Lower leg skin (tissue), 4 donors: ENCODE measurements at regions not wholly inside any gene's neighbourhood (a gene's known extent, or its start where the extent isn't known, plus 50 kb on each side); places are given as distances from the start of the nearest gene placed in this dataset.
"Not testable (repeated sequence)": the region's sequence is repeated elsewhere in the genome, so short reads cannot be mapped to it uniquely, and the experiment has no call there.

Experiments used
- DNase-seq, 2 donors: peaks; one replicate each; pipeline ENCODE4 v3.0.0-alpha.2; 2019; ENCODE audit warnings: low spot score in 2 of 2
- H3K4me3 ChIP-seq: fragments of 200-600 bp; sonication (generic); 2 replicates; pipeline ENCODE4 v1.5.1; 2017; ENCODE audit warnings: mild to moderate bottlenecking, low read depth; ENCODE audit not compliant: poor library complexity, severe bottlenecking
- POLR2A ChIP-seq, 2 donors: fragments of 450-650 bp; IDR thresholded peaks; one replicate each; pipeline ENCODE4 v1.6.1; 2016 to 2017; ENCODE audit warnings: antibody characterized with exemption in 2 of 2, mild to moderate bottlenecking in 1 of 2, moderate library complexity in 1 of 2
- WGBS, 2 donors: methylation state at CpG; one replicate each; pipeline ENCODE4 v1.1.5; 2018; 5-methylcytosine and 5-hydroxymethylcytosine counted together
- intact Hi-C: fragments of 100-400 bp; cut with DNase I; formaldehyde crosslinking; loops from one replicate; pipeline ENCODE4 v1.15.0; 2023; ENCODE audit warnings: low total_unique reads
- TF ChIP-seq, protein P1 (sequence below), 3 donors: fragments of 450-650 bp; IDR thresholded peaks; one replicate each; pipeline ENCODE4 v1.5.1; 2016; ENCODE audit warnings: antibody characterized with exemption in 3 of 3, mild to moderate bottlenecking in 3 of 3, moderate library complexity in 2 of 3

DNA sequence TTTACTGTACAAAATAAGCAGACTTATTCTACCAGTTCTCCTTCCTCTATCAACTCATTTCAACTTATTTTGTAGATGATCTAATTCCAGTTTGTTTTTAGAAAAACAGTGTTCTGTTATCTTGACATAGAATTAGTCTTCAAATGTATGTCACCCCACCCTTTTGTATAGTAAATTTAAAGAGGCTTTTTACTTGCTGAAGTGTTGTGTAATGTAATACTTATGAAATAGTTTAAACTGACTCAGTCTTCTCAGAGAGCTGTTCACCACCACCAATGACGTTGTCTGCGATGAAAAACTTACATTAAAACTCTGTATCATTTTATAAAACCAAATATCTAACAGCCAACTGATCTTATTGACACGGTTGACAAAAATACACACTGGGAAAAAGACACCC is 82.9 kb downstream of the RAP2B start:
- WGBS, 2 donors = 92 to 94% methylated on average over 3 of the region's 3 CpGs

DNA sequence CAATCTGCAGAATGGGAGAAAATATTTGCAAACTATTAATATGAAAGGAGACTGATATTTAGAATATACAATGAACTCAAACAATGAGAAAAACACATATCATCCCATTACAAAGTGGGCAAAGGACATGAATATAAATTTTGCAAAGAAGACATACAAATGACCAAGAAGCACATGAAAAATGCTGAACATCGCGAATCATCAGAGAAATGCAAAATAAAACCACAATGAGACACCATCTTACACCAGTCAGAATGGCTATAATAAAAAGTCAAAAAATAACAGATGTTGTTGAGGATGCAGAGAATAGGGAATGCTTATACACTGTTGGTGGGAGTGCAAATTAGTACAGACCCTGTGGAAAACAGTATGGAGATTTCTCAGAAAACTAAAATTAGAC is 83.6 kb downstream of the RAP2B start:
- no peak for TF ChIP-seq POLR2A (IDR thresholded peaks at IDR 0.05)
- TF ChIP-seq, protein P1, sequence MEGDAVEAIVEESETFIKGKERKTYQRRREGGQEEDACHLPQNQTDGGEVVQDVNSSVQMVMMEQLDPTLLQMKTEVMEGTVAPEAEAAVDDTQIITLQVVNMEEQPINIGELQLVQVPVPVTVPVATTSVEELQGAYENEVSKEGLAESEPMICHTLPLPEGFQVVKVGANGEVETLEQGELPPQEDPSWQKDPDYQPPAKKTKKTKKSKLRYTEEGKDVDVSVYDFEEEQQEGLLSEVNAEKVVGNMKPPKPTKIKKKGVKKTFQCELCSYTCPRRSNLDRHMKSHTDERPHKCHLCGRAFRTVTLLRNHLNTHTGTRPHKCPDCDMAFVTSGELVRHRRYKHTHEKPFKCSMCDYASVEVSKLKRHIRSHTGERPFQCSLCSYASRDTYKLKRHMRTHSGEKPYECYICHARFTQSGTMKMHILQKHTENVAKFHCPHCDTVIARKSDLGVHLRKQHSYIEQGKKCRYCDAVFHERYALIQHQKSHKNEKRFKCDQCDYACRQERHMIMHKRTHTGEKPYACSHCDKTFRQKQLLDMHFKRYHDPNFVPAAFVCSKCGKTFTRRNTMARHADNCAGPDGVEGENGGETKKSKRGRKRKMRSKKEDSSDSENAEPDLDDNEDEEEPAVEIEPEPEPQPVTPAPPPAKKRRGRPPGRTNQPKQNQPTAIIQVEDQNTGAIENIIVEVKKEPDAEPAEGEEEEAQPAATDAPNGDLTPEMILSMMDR (IDR thresholded peaks at IDR 0.05) = no peak
- intact Hi-C loops = no loop called here
- no peak overlapping the region for H3K4me3 ChIP-seq
- no peak for DNase-seq
- 92 to 94% methylated on average over 2 of the region's 2 CpGs for WGBS, 2 donors

More for the DNA sequence above, 82.9 kb downstream of the RAP2B start:
- H3K4me3 ChIP-seq = no peak overlapping the region
- intact Hi-C loops = no loop called here
- DNase-seq = no peak
- TF ChIP-seq, protein P1 (IDR thresholded peaks at IDR 0.05) = no peak
- TF ChIP-seq POLR2A (IDR thresholded peaks at IDR 0.05) = no peak

DNA sequence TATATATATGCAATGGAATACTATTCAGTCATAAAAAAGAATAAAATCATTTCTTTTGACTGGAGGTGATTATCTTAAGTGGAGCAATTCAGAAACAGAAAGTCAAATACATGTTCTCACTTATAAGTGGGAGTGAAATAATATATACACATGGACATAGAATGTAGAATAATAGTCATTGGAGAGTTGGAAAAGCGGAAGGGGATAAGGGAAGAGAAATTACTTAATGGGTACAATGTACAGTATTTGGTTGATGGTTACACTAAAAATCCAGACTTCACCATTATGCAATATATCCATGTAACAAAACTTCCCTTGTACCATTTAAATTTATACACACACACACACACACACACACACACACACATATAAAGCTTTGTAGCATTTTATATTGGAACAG is 84.3 kb downstream of the RAP2B start:
- no peak for DNase-seq
- TF ChIP-seq POLR2A (IDR thresholded peaks at IDR 0.05) = no peak
- TF ChIP-seq, protein P1 (IDR thresholded peaks at IDR 0.05) = no peak
- 37 to 65% methylated on average over 1 of the region's 1 CpG for WGBS, 2 donors
- no peak overlapping the region for H3K4me3 ChIP-seq
- intact Hi-C loops = no loop called here

DNA sequence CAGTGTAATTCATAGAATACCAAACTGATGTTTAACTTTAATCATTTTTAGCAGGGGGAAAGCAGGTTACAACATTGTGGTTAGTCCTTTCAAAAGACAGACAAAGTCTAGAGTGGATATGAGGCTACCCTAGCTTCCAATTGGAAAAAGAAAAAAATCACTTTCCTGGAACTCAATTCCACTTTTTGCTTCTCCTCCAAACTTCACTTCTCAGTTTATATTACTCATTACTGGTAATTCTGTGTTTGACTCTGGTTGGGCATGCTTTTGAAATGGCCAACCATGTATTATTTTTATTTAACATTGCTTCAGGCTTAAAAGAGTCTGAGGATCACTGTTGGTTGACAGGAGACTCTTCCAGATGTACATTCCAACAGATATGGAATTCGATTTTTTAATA is 84.8 kb downstream of the RAP2B start:
- no peak overlapping the region for H3K4me3 ChIP-seq
- DNase-seq = no peak
- intact Hi-C loops = no loop called here
- TF ChIP-seq, protein P1 (IDR thresholded peaks at IDR 0.05) = no peak
- no peak for TF ChIP-seq POLR2A (IDR thresholded peaks at IDR 0.05)
- WGBS, 2 donors = 19 to 20% methylated on average over 1 of the region's 1 CpG

DNA sequence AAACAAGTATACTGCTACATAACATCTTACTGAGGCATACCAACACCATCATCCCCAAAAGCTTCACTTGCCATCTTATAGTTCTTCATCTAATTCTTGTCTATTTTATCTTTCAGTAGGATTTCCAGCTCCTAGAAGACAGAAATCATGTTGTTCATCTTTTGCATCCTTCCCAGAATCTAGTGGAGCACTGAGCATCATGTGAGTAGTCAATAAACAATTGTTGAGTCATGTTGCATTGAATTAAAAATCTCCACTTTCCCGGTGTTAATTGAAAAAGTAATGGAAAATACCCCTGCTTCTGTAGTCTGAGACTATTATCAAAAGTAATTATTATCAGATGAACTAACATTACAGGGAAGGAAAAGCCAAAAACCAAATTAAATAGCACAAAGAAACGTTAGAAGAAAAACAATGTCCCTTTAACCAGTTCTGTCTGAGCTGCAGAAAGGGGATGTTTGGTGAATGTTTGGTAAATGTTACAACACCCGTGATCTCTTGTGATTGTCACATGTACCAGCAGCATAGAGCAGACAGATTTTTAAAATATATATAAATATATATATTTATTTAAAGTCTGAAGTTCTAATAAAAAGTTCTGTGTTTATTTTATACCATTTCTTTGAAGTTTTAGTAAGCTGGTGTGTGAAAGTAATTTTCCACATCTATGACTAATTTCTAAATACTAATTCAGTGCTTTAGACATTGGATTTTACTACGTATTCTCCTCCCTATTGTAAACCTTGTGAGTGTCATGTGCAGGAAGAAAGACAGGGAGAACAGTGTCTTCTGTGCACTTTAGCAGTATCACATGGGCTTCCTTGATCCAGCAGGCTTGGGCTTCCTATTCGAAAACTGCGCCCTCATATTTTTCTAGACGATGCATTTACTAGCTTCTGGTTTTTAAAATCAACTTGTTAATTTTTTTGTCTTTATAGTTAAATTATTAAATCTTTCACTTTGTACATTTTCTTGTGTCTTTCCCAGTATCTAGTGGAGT is 85.6 kb downstream of the RAP2B start:
- intact Hi-C loops = no loop called here
- peak in 1 of 2 donors; percentile 28 for DNase-seq
- no peak overlapping the region for H3K4me3 ChIP-seq
- WGBS, 2 donors = 52 to 54% methylated on average over 7 of the region's 7 CpGs
- no peak for TF ChIP-seq POLR2A (IDR thresholded peaks at IDR 0.05)
- TF ChIP-seq, protein P1 (IDR thresholded peaks at IDR 0.05) = no peak

DNA sequence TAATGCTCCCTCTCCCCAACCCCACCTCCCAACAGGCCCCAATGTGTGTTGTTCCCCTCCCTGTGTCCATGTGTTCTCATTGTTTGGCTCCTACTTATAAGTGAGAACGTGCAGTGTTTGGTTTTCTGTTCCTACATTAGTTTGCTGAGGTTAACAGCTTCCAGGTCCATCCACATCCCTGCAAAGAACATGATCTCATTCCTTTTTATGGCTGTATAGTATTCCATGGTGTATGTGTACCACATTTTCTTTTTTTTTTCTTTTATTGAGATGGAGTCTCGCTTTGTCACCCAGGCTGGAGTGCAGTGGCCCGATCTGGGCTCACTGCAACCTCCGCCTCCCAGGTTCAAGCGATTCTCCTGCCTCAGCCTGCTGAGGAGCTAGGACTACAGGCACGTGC is 86.8 kb downstream of the RAP2B start:
- H3K4me3 ChIP-seq, intact Hi-C loops, DNase-seq: not testable (repeated sequence)
- 97 to 98% methylated on average over 6 of the region's 6 CpGs for WGBS, 2 donors
